OCI-LY7 (cell line): ENCODE measurements at regions not wholly inside any gene's neighbourhood (a gene's known extent, or its start where the extent isn't known, plus 50 kb on each side); places are given as distances from the start of the nearest gene placed in this dataset.

Experiments
- BruUV-seq: library from RNA; stranded (reverse); fragments of 400-500 nt; replicated peaks from 2 replicates; lab custom pipeline; 2021; lab: Mats Ljungman, UMichigan
- CTCF ChIA-PET: fragments of 300-600 bp; sonication (Branson Sonifier 250); formaldehyde crosslinking; loops from one replicate; lab custom pipeline; 2022; ENCODE audit warnings: antibody characterized with exemption; ENCODE audit not compliant: unreplicated experiment; lab: Charles Lee
- POLR2A ChIA-PET: fragments of 300-600 bp; sonication (Branson Sonifier 250); formaldehyde crosslinking; loops from one replicate; lab custom pipeline; 2022; ENCODE audit warnings: antibody characterized with exemption; lab: Charles Lee
- DNase-seq: peaks from one replicate; pipeline ENCODE4 v3.0.0-alpha.2; 2015; ENCODE audit warnings: low spot score
- H2AFZ ChIP-seq: fragments of 200-600 bp; sonication (generic), shearing (Covaris generic); 2 replicates; pipeline ENCODE4 v1.6.1; 2014; ENCODE audit warnings: mild to moderate bottlenecking, antibody characterized with exemption, low read length, moderate library complexity
- H3K27ac ChIP-seq: fragments of 200-600 bp; sonication (generic); 2 replicates; pipeline ENCODE4 v1.5.1; 2014; ENCODE audit warnings: mixed run types, low read depth, mild to moderate bottlenecking, moderate library complexity, low read length, inconsistent platforms; ENCODE audit not compliant: poor library complexity, severe bottlenecking
- H3K36me3 ChIP-seq: fragments of 200-600 bp; sonication (generic); 2 replicates; pipeline ENCODE4 v1.6.1; 2014; ENCODE audit warnings: mild to moderate bottlenecking, antibody characterized with exemption, low read length, moderate library complexity, mixed read lengths; ENCODE audit not compliant: insufficient read depth
- H3K4me1 ChIP-seq: fragments of 200-600 bp; sonication (generic); 2 replicates; pipeline ENCODE4 v1.5.1; 2014; ENCODE audit warnings: mild to moderate bottlenecking, low read length; ENCODE audit not compliant: insufficient read depth, poor library complexity, severe bottlenecking
- H3K4me2 ChIP-seq: fragments of 200-600 bp; sonication (generic); 2 replicates; pipeline ENCODE4 v1.6.1; 2014; ENCODE audit warnings: mild to moderate bottlenecking, low read length
- H3K4me3 ChIP-seq: fragments of 200-600 bp; sonication (generic); 2 replicates; pipeline ENCODE4 v1.5.1; 2014; ENCODE audit warnings: mild to moderate bottlenecking, low read depth, low read length; ENCODE audit not compliant: poor library complexity, severe bottlenecking
- H3K79me2 ChIP-seq: fragments of 200-600 bp; sonication (generic); 2 replicates; pipeline ENCODE4 v1.6.1; 2016; ENCODE audit warnings: low read depth, mild to moderate bottlenecking, low read length, moderate library complexity, mixed read lengths; ENCODE audit not compliant: insufficient read depth
- H3K9me2 ChIP-seq: fragments of 200-600 bp; sonication (generic); 2 replicates; pipeline ENCODE4 v1.6.1; 2016; ENCODE audit warnings: mild to moderate bottlenecking, low read length, mixed read lengths; ENCODE audit not compliant: insufficient read depth
- H3K9me3 ChIP-seq: fragments of 200-600 bp; sonication (generic); 2 replicates; pipeline ENCODE4 v1.6.1; 2014; ENCODE audit warnings: mild to moderate bottlenecking, mixed run types, low read length, mixed read lengths
- H4K20me1 ChIP-seq: fragments of 200-600 bp; sonication (generic); 2 replicates; pipeline ENCODE4 v1.6.1; 2014; ENCODE audit warnings: mild to moderate bottlenecking, antibody characterized with exemption, low read length, moderate library complexity, mixed read lengths; ENCODE audit not compliant: insufficient read depth
- CTCF ChIP-seq: fragments of 200-600 bp; sonication (generic); conservative IDR thresholded peaks from 2 replicates; pipeline ENCODE4 v1.5.1; 2014; ENCODE audit warnings: mild to moderate bottlenecking, antibody characterized with exemption, low read length, moderate library complexity, mixed read lengths
- EZH2phosphoT487 ChIP-seq: fragments of 200-600 bp; sonication (generic); IDR thresholded peaks from 2 replicates; pipeline ENCODE4 v1.6.1; 2018; ENCODE audit warnings: low read depth, borderline replicate concordance, mild to moderate bottlenecking, mixed run types, antibody characterized with exemption, low read length, moderate library complexity, mixed read lengths
- intact Hi-C: fragments of 100-400 bp; cut with micrococcal nuclease; formaldehyde crosslinking; loops from one replicate; pipeline ENCODE4 v1.10.0; 2022; ENCODE audit not compliant: unreplicated experiment

GRCh38 chr2:180675170-180675569 lies 305.2 kb upstream of the UBE2E3 start:
- Histone ChIP-seq H4K20me1 (no peaks in the 10 kb centered on the region), H3K4me1 (no peaks in the 10 kb centered on the region), H3K27ac (no peak overlapping the region), H3K9me3 (no peaks in the 10 kb centered on the region), H3K9me2 (no peaks in the 10 kb centered on the region), H3K36me3 (no peaks in the 10 kb centered on the region), H2AFZ (no peak overlapping the region), H3K79me2 (no peaks in the 10 kb centered on the region), H3K4me3 (no peak overlapping the region), H3K4me2 (no peak overlapping the region)
- no TSS peak for BruUV-seq
- DNase-seq: no peak
- ChIA-PET CTCF (no interaction called here), POLR2A (interaction anchor here (0.6 kb wide), 1 partner anchor 19 kb away, joined by 3 read pairs; no protein-coding TSS in a partner anchor)
- TF ChIP-seq EZH2phosphoT487: no peak
- intact Hi-C loops: no loop called here

GRCh38 chr2:180672377-180672776 lies 308.0 kb upstream of the UBE2E3 start:
- no peak for DNase-seq
- Histone ChIP-seq H3K9me2 (no peaks in the 10 kb centered on the region), H3K79me2 (no peaks in the 10 kb centered on the region), H3K27ac (no peak overlapping the region), H3K4me1 (no peaks in the 10 kb centered on the region), H3K4me3 (no peak overlapping the region), H3K36me3 (no peaks in the 10 kb centered on the region), H2AFZ (no peak overlapping the region), H4K20me1 (no peaks in the 10 kb centered on the region), H3K4me2 (no peak overlapping the region), H3K9me3 (no peaks in the 10 kb centered on the region)
- ChIA-PET CTCF (no interaction called here), POLR2A (no interaction called here)
- TF ChIP-seq CTCF (no peak), EZH2phosphoT487 (no peak)
- BruUV-seq: no TSS peak
- intact Hi-C loops: no loop called here

- Histone ChIP-seq H3K4me2 (no peak overlapping the region), H3K4me3 (no peak overlapping the region), H3K9me2 (no peaks in the 10 kb centered on the region), H3K27ac (no peak overlapping the region), H4K20me1 (no peaks in the 10 kb centered on the region), H3K4me1 (no peaks in the 10 kb centered on the region), H2AFZ (no peak overlapping the region), H3K9me3 (no peaks in the 10 kb centered on the region), H3K36me3 (no peaks in the 10 kb centered on the region), H3K79me2 (no peaks in the 10 kb centered on the region)
- CTCF ChIA-PET: no interaction called here
- no TSS peak for BruUV-seq
- DNase-seq: no peak
- intact Hi-C loops: no loop called here
- no peak for TF ChIP-seq CTCF
- no peak for TF ChIP-seq EZH2phosphoT487
- POLR2A ChIA-PET: interaction anchor here (0.6 to 1.6 kb wide), 2 partner anchors 9 to 28 kb away, joined by 4 to 5 read pairs; no protein-coding TSS in a partner anchor
These were observed 310.0 kb upstream of the UBE2E3 start for GRCh38 chr2:180670302-180671003.
